BE2C (cell line): ENCODE measurements at regions not wholly inside any gene's neighbourhood (a gene's known extent, or its start where the extent isn't known, plus 50 kb on each side); places are given as distances from the start of the nearest gene placed in this dataset.

ENCODE experiments used
- DNase-seq: peaks from one replicate; pipeline ENCODE4 v3.0.0-alpha.2; 2020
- H3K27me3 ChIP-seq: fragments of 250-450 bp; sonication (Bioruptor Pico); 2 replicates; pipeline ENCODE4 v1.5.1; 2020; ENCODE audit warnings: mild to moderate bottlenecking
- H3K36me3 ChIP-seq: fragments of 250-450 bp; sonication (Bioruptor Pico); 2 replicates; pipeline ENCODE4 v1.5.1; 2020; ENCODE audit warnings: mild to moderate bottlenecking
- H3K4me1 ChIP-seq: fragments of 250-450 bp; sonication (Bioruptor Pico); 2 replicates; pipeline ENCODE4 v1.5.1; 2020
- H3K4me3 ChIP-seq: 2 replicates; pipeline ENCODE4 v1.5.1; 2011; ENCODE audit warnings: low read depth, low read length
- H3K9me3 ChIP-seq: fragments of 250-450 bp; sonication (Bioruptor Pico); 2 replicates; pipeline ENCODE4 v1.5.1; 2020
- CTCF ChIP-seq: IDR thresholded peaks from 2 replicates; pipeline ENCODE4 v1.5.1; 2012; ENCODE audit warnings: mild to moderate bottlenecking, low read depth, low read length

GRCh38 chr13:27000686-27001085 lies 170.9 kb downstream of the USP12 start:
- no peak for DNase-seq
- peaks cover under 1% of the 10 kb centered on the region for H3K4me1 ChIP-seq
- no peaks in the 10 kb centered on the region for H3K27me3 ChIP-seq
- no peak for TF ChIP-seq CTCF
- no peaks in the 10 kb centered on the region for H3K9me3 ChIP-seq
- H3K36me3 ChIP-seq, result no peaks in the 10 kb centered on the region
- no peak overlapping the region for H3K4me3 ChIP-seq

- no peaks in the 10 kb centered on the region for H3K36me3 ChIP-seq
- H3K4me3 ChIP-seq, result no peak overlapping the region
- TF ChIP-seq CTCF, result no peak
- no peaks in the 10 kb centered on the region for H3K4me1 ChIP-seq
- no peaks in the 10 kb centered on the region for H3K27me3 ChIP-seq
- DNase-seq, result no peak
- no peaks in the 10 kb centered on the region for H3K9me3 ChIP-seq
These were observed 172.1 kb downstream of the USP12 start for GRCh38 chr13:26999499-26999898.

GRCh38 chr13:26998292-26998691 lies 173.3 kb downstream of the USP12 start:
- no peak for TF ChIP-seq CTCF
- no peaks in the 10 kb centered on the region for H3K4me1 ChIP-seq
- H3K4me3 ChIP-seq, result no peak overlapping the region
- no peak for DNase-seq
- H3K27me3 ChIP-seq, result no peaks in the 10 kb centered on the region
- no peaks in the 10 kb centered on the region for H3K9me3 ChIP-seq
- no peaks in the 10 kb centered on the region for H3K36me3 ChIP-seq

GRCh38 chr13:26996965-26997752 lies 174.5 kb downstream of the USP12 start:
- no peak for DNase-seq
- Histone ChIP-seq H3K36me3 (no peaks in the 10 kb centered on the region), H3K9me3 (no peaks in the 10 kb centered on the region), H3K4me3 (no peak overlapping the region), H3K27me3 (no peaks in the 10 kb centered on the region), H3K4me1 (no peaks in the 10 kb centered on the region)
- no peak for TF ChIP-seq CTCF

- no peak for TF ChIP-seq CTCF
- H3K4me1 ChIP-seq, result no peaks in the 10 kb centered on the region
- no peaks in the 10 kb centered on the region for H3K9me3 ChIP-seq
- no peak overlapping the region for H3K4me3 ChIP-seq
- no peaks in the 10 kb centered on the region for H3K27me3 ChIP-seq
- no peaks in the 10 kb centered on the region for H3K36me3 ChIP-seq
- DNase-seq, result no peak
These were observed 176.5 kb downstream of the USP12 start for GRCh38 chr13:26995159-26995558.

- DNase-seq, result no peak
- Histone ChIP-seq H3K4me3 (no peak overlapping the region), H3K4me1 (no peaks in the 10 kb centered on the region; the same call in 1 of the 2 replicates), H3K36me3 (no peaks in the 10 kb centered on the region), H3K27me3 (no peaks in the 10 kb centered on the region), H3K9me3 (no peaks in the 10 kb centered on the region)
- no peak for TF ChIP-seq CTCF
These were observed 177.8 kb downstream of the USP12 start for GRCh38 chr13:26993780-26994179.
